ENCODE measurements at regions not wholly inside any gene's neighbourhood (a gene's known extent, or its start where the extent isn't known, plus 50 kb on each side); places are given as distances from the start of the nearest gene placed in this dataset.
A peak's percentile ranks its signal among the peaks of the same experiment; 100 is the strongest.

GRCh38 chr13:84912720-84913119 is 886.5 kb downstream of the SLITRK6 start:
- no peak overlapping the region for H3K4me3 ChIP-seq
- H3K27ac ChIP-seq, result no peak overlapping the region
- no peak for ATAC-seq (ENCODE audit: insufficient number of reproducible peaks, low FRiP score, low read depth)
- no peak for TF ChIP-seq CTCF (IDR thresholded peaks at IDR 0.05)
- no peak for DNase-seq (ENCODE audit: low spot score)
- no peaks in the 10 kb centered on the region for H3K4me1 ChIP-seq (ENCODE audit: control insufficient read depth in 1 of 2, low read depth in 2 of 2)
- H3K27me3 ChIP-seq (replicated peaks; ENCODE audit: insufficient read depth), result no peaks in the 10 kb centered on the region
- H3K9me3 ChIP-seq, result no peaks in the 10 kb centered on the region
- H3K36me3 ChIP-seq, result no peaks in the 10 kb centered on the region

- no peak for DNase-seq (ENCODE audit: low spot score)
- no peak overlapping the region for H3K4me3 ChIP-seq
- ATAC-seq (ENCODE audit: insufficient number of reproducible peaks, low FRiP score, low read depth), result no peak
- no peaks in the 10 kb centered on the region for H3K4me1 ChIP-seq (ENCODE audit: control insufficient read depth in 1 of 2, low read depth in 2 of 2)
- no peak for TF ChIP-seq CTCF (IDR thresholded peaks at IDR 0.05)
- H3K27me3 ChIP-seq (replicated peaks; ENCODE audit: insufficient read depth), result no peaks in the 10 kb centered on the region
- H3K36me3 ChIP-seq, result no peaks in the 10 kb centered on the region
- no peak overlapping the region for H3K27ac ChIP-seq
- H3K9me3 ChIP-seq, result no peaks in the 10 kb centered on the region
Observed at GRCh38 chr13:84910423-84910822, 888.8 kb downstream of the SLITRK6 start.

GRCh38 chr13:84903391-84903790 is 895.8 kb downstream of the SLITRK6 start:
- ATAC-seq (ENCODE audit: insufficient number of reproducible peaks, low FRiP score, low read depth) (no peak), DNase-seq (ENCODE audit: low spot score) (no peak)
- Histone ChIP-seq H3K27ac (no peak overlapping the region), H3K4me3 (no peak overlapping the region), H3K36me3 (no peaks in the 10 kb centered on the region), H3K9me3 (no peaks in the 10 kb centered on the region), H3K4me1 (ENCODE audit: control insufficient read depth in 1 of 2, low read depth in 2 of 2) (no peaks in the 10 kb centered on the region), H3K27me3 (replicated peaks; ENCODE audit: insufficient read depth) (no peaks in the 10 kb centered on the region)
- no peak for TF ChIP-seq CTCF (IDR thresholded peaks at IDR 0.05)

GRCh38 chr13:84902243-84902642 is 897.0 kb downstream of the SLITRK6 start:
- TF ChIP-seq CTCF (IDR thresholded peaks at IDR 0.05), result no peak
- Histone ChIP-seq H3K4me3 (no peak overlapping the region), H3K36me3 (no peaks in the 10 kb centered on the region), H3K9me3 (no peaks in the 10 kb centered on the region), H3K27me3 (replicated peaks; ENCODE audit: insufficient read depth) (no peaks in the 10 kb centered on the region), H3K4me1 (ENCODE audit: control insufficient read depth in 1 of 2, low read depth in 2 of 2) (no peaks in the 10 kb centered on the region), H3K27ac (no peak overlapping the region)
- DNase-seq (ENCODE audit: low spot score) (no peak), ATAC-seq (ENCODE audit: insufficient number of reproducible peaks, low FRiP score, low read depth) (no peak)

- ATAC-seq (ENCODE audit: insufficient number of reproducible peaks, low FRiP score, low read depth), result no peak
Observed at GRCh38 chr13:84896128-84896527, 903.1 kb downstream of the SLITRK6 start.

More at GRCh38 chr13:84896128-84896527, 903.1 kb downstream of the SLITRK6 start:
- no peaks in the 10 kb centered on the region for H3K36me3 ChIP-seq
- no peaks in the 10 kb centered on the region for H3K9me3 ChIP-seq
- no peak overlapping the region for H3K27ac ChIP-seq
- H3K4me1 ChIP-seq (ENCODE audit: control insufficient read depth in 1 of 2, low read depth in 2 of 2), result no peaks in the 10 kb centered on the region
- peak; percentile 42 for TF ChIP-seq CTCF (IDR thresholded peaks at IDR 0.05)
- DNase-seq (ENCODE audit: low spot score), result no peak
- H3K27me3 ChIP-seq (replicated peaks; ENCODE audit: insufficient read depth), result no peaks in the 10 kb centered on the region
- H3K4me3 ChIP-seq, result no peak overlapping the region
